Activated naive CD8-positive, alpha-beta T cell (primary cell): ENCODE measurements at regions not wholly inside any gene's neighbourhood (a gene's known extent, or its start where the extent isn't known, plus 50 kb on each side); places are given as distances from the start of the nearest gene placed in this dataset.
"Not testable (repeated sequence)": the region's sequence is repeated elsewhere in the genome, so short reads cannot be mapped to it uniquely, and the experiment has no call there.

Source experiments
- H3K27ac Mint-ChIP-seq: one replicate; pipeline ENCODE4 v1.8.0; 2021; ENCODE audit warnings: mixed read lengths
- H3K27me3 Mint-ChIP-seq: one replicate; pipeline ENCODE4 v1.8.0; 2021; ENCODE audit warnings: mixed read lengths
- H3K36me3 Mint-ChIP-seq: one replicate; pipeline ENCODE4 v1.8.0; 2021; ENCODE audit warnings: mixed read lengths
- H3K4me1 Mint-ChIP-seq: one replicate; pipeline ENCODE4 v1.8.0; 2021; ENCODE audit warnings: low read depth, mixed read lengths
- H3K4me3 Mint-ChIP-seq: one replicate; pipeline ENCODE4 v1.8.0; 2021; ENCODE audit warnings: mild to moderate bottlenecking, mixed read lengths
- H3K9me3 Mint-ChIP-seq: one replicate; pipeline ENCODE4 v1.8.0; 2021; ENCODE audit warnings: low read depth, mixed read lengths

- Mint-ChIP-seq H3K4me1 (no peaks in the 10 kb centered on the region), H3K9me3 (peaks cover 15% of the 10 kb centered on the region), H3K27ac (no peak overlapping the region), H3K4me3 (no peak overlapping the region), H3K27me3 (no peaks in the 10 kb centered on the region), H3K36me3 (no peaks in the 10 kb centered on the region)
Measured at GRCh38 chr13:90933097-90933826, 414.2 kb upstream of the MIR17HG start.

GRCh38 chr13:90934741-90935140, 412.7 kb upstream of the MIR17HG start:
- no peaks in the 10 kb centered on the region for H3K36me3 Mint-ChIP-seq
- H3K27me3 Mint-ChIP-seq, result no peaks in the 10 kb centered on the region
- no peaks in the 10 kb centered on the region for H3K4me1 Mint-ChIP-seq
- no peak overlapping the region for H3K4me3 Mint-ChIP-seq
- H3K9me3 Mint-ChIP-seq, result peaks cover 10% of the 10 kb centered on the region
- H3K27ac Mint-ChIP-seq, result no peak overlapping the region

DNA sequence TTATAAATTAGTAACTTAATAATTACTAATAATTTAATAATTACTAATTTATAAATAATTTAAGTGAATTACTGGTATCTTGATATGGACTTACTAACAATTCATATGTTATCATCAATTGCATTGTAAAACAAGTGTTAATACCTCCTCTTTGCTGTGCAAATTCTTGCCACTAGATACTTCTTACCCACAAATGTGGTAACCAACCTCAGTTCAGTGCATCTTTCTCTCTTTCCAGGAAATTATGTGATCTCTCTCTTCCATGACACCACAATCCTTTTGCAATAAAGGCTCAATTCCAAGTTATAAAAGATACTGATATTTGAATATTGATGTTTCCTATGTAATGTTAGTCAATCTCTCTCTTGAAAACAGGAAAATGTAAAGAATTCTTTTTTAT, 408.6 kb upstream of the MIR17HG start:
- Mint-ChIP-seq H3K4me3 (no peak overlapping the region), H3K9me3 (peaks cover 8% of the 10 kb centered on the region), H3K27me3 (no peaks in the 10 kb centered on the region), H3K27ac (no peak overlapping the region), H3K36me3 (no peaks in the 10 kb centered on the region), H3K4me1 (no peaks in the 10 kb centered on the region)

DNA sequence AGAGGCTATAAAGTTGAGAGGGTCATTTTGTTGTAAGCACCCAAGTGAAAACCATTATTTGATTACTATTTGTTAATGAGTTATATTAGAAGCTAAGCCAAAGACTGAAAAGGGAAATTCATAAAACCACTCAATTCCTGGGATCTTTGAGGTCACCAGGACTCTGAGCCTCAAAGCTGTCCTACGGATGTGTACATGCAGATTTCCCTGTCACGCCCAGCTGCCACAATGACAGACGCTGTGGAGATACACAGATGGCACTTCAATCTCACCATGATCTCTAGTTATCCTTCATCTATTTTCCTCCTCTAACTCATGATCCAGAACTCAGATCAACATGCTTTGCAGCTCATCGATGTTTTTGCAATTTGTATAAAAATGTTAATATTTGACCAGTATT, 403.5 kb upstream of the MIR17HG start:
- Mint-ChIP-seq H3K27me3 (no peaks in the 10 kb centered on the region), H3K27ac (no peak overlapping the region), H3K4me3 (no peak overlapping the region), H3K4me1 (no peaks in the 10 kb centered on the region), H3K9me3 (peaks cover 7% of the 10 kb centered on the region), H3K36me3 (no peaks in the 10 kb centered on the region)

DNA sequence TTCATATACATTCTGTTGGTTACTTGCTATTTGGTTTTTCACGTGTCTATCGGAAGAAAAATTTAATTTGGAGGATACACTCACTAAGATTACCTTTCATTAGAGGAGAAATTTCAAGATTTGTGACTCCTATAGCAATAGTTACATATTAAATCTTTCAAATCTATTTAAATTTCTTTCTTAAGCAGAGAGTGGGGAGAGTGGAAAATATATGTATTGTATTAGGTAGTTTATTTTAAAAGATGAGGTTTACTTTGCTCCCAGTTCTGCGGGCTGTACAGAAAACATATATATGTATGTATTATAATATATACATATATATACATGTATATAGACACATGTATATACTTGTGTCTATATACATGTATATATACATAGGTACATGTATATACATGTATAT, 402.3 kb upstream of the MIR17HG start:
- H3K27ac Mint-ChIP-seq, H3K27me3 Mint-ChIP-seq, H3K4me3 Mint-ChIP-seq, H3K4me1 Mint-ChIP-seq, H3K9me3 Mint-ChIP-seq, H3K36me3 Mint-ChIP-seq: not testable (repeated sequence)

DNA sequence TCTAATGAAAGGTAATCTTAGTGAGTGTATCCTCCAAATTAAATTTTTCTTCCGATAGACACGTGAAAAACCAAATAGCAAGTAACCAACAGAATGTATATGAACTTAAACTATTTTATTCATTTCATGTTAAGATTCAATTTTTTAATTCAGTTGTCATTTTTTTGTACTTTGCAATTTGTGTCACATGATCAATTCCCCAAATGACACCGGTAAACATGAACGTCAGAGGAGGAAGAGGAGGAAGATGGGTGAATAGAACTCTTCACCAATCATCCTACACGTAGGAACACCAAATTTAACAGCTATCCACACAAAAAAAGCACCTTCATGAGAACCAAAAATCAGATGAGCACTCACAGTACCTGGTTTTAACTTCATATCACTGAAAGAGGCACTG, 401.4 kb upstream of the MIR17HG start:
- not testable (repeated sequence) for H3K27me3 Mint-ChIP-seq, H3K4me3 Mint-ChIP-seq, H3K27ac Mint-ChIP-seq, H3K36me3 Mint-ChIP-seq, H3K4me1 Mint-ChIP-seq, H3K9me3 Mint-ChIP-seq

DNA sequence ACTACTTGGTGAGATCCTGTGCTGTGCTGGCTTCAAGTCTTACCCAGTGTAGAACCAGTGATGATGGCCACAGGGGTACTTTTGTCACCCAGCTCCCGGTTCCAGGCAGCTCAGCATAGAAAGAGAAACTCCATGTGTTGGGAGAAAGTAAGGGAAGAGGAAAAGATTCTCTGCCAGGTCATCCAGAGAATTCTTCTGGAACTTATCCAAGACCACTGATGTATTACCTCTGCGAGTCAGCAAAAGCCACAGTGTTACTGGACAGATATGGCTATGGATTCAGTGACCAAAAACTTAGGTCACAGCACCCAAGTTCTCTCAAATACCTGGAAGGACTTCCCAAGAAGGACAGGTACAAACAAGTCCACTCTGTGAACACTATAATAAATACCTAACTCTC, 399.5 kb upstream of the MIR17HG start:
- Mint-ChIP-seq H3K27ac (no peak overlapping the region), H3K36me3 (no peaks in the 10 kb centered on the region), H3K9me3 (peaks cover 7% of the 10 kb centered on the region), H3K27me3 (no peaks in the 10 kb centered on the region), H3K4me1 (no peaks in the 10 kb centered on the region), H3K4me3 (no peak overlapping the region)

DNA sequence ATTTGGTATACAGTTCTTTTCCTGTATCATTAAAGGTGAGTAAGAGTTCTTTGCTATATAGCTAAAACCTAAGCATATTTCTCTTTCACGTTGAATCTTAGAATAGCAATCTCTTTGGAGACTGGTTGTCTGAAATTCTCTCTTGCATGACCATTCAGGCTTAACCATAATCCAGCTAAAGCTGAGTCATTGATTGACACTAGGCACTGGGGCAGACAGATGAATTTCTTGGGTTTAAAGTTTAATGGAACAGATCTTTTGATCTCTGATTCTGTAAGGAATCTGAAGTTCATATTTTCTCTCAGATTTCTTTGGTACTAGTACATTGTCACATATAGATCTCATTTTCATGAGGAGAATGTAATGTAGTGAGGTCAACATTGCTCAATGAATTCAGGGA, 397.3 kb upstream of the MIR17HG start:
- Mint-ChIP-seq H3K36me3 (no peaks in the 10 kb centered on the region), H3K27me3 (no peaks in the 10 kb centered on the region), H3K27ac (no peak overlapping the region)

GRCh38 chr13:90951663-90952062, 395.8 kb upstream of the MIR17HG start:
- H3K27ac Mint-ChIP-seq, result no peak overlapping the region
- H3K27me3 Mint-ChIP-seq, result no peaks in the 10 kb centered on the region
- H3K4me1 Mint-ChIP-seq, result no peaks in the 10 kb centered on the region
- no peak overlapping the region for H3K4me3 Mint-ChIP-seq
- peaks cover 11% of the 10 kb centered on the region for H3K9me3 Mint-ChIP-seq
- no peaks in the 10 kb centered on the region for H3K36me3 Mint-ChIP-seq

More for the DNA sequence above, 397.3 kb upstream of the MIR17HG start:
- Mint-ChIP-seq H3K4me1 (no peaks in the 10 kb centered on the region), H3K9me3 (peaks cover 11% of the 10 kb centered on the region), H3K4me3 (no peak overlapping the region)

- peaks cover 11% of the 10 kb centered on the region for H3K9me3 Mint-ChIP-seq
- H3K27ac Mint-ChIP-seq, result no peak overlapping the region
- no peaks in the 10 kb centered on the region for H3K4me1 Mint-ChIP-seq
Measured at GRCh38 chr13:90952326-90952725, 395.2 kb upstream of the MIR17HG start.

DNA sequence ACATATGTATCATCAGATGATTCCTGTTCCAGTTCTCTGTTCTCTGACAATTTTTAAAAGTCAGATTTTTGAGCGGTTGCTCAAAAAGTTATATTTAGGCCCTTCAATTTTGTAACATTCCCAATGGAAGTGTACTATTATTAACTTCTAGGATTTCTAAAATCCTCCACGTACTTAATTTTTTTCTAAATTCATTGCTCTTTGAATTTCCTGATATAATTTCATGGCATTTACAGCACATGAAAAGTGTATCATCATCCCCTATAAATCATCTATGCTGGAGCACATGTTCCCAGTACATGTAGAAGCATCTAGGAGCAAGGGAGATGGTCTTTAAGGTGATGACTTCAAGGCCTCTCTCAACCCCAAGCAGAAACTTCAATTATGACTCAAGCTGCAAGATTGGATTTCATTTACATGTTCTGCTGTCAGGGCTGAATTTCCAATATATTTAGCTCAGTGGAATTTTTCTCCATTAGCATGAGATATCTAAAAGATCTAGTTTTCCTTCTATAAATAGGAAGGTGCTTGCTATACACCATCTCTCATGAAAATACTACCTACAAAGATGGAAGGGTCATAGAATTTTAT, 392.8 kb upstream of the MIR17HG start:
- Mint-ChIP-seq H3K36me3 (no peaks in the 10 kb centered on the region), H3K27me3 (no peaks in the 10 kb centered on the region), H3K9me3 (peaks cover 8% of the 10 kb centered on the region), H3K4me1 (no peaks in the 10 kb centered on the region), H3K4me3 (no peak overlapping the region), H3K27ac (no peak overlapping the region)

More at GRCh38 chr13:90952326-90952725, 395.2 kb upstream of the MIR17HG start:
- Mint-ChIP-seq H3K27me3 (no peaks in the 10 kb centered on the region), H3K4me3 (no peak overlapping the region), H3K36me3 (no peaks in the 10 kb centered on the region)

DNA sequence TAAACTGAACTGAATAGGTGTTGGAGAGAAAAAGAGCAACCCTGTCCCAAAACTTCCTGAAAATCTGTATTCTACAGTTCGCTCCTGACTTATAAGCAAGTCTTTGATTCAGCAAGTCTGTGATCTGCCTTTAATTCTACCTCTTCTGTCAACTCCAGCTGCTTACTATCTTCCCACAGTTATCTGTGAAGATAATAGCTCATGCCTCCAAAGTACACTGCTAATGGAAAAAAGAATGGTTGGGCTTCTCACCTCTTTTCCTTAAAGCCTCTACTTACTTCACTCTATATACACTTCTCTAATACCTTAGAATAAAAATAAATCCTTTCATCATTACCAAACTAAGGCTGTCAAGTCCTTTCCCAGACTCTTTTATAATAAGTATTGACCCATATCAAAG, 391.5 kb upstream of the MIR17HG start:
- Mint-ChIP-seq H3K4me3 (no peak overlapping the region), H3K27ac (no peak overlapping the region), H3K9me3 (peaks cover 4% of the 10 kb centered on the region), H3K27me3 (no peaks in the 10 kb centered on the region), H3K36me3 (no peaks in the 10 kb centered on the region), H3K4me1 (no peaks in the 10 kb centered on the region)

- Mint-ChIP-seq H3K27me3 (no peaks in the 10 kb centered on the region), H3K4me1 (no peaks in the 10 kb centered on the region), H3K36me3 (no peaks in the 10 kb centered on the region), H3K27ac (no peak overlapping the region), H3K9me3 (peaks cover 8% of the 10 kb centered on the region), H3K4me3 (no peak overlapping the region)
Measured at GRCh38 chr13:90958866-90959265, 388.6 kb upstream of the MIR17HG start.

- Mint-ChIP-seq H3K4me3 (no peak overlapping the region), H3K27me3 (no peaks in the 10 kb centered on the region), H3K27ac (no peak overlapping the region), H3K4me1 (no peaks in the 10 kb centered on the region), H3K36me3 (no peaks in the 10 kb centered on the region), H3K9me3 (peaks cover 2% of the 10 kb centered on the region)
Measured at GRCh38 chr13:90968166-90968904, 379.2 kb upstream of the MIR17HG start.

DNA sequence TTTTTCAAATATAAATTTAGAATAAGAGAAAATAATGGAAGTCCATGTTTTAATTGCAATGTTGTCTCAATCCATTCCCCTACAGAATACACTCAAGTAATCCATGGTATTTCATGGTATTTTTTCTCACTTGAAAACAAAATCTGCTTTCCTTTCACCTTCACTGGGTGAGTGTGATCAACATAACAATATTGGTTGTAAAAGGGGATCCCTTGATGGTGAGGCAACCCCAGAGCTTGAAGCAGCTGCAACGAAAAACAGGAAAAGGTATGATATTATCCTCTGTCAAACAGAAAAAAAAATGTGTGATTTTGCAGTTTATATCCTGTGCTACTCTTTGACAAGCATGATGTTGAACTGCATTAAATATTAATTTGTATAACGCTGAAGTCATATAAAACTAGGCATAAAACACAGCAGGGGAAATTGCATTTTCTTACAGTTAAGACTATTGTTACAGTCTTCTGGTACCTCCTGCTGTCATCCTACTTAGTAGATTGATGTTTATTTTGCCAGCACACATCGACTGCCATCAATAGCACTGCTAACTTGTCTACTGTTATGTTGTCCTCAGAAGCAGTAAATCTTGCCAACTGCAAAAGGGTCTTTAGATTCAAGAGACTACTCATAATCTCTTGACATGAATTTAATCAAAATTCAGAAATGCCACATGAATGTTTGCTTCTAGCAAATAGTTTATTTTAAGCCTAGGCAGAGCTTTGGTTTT, 373.1 kb upstream of the MIR17HG start:
- Mint-ChIP-seq H3K4me1 (no peaks in the 10 kb centered on the region), H3K36me3 (no peaks in the 10 kb centered on the region), H3K27me3 (no peaks in the 10 kb centered on the region), H3K4me3 (no peak overlapping the region), H3K27ac (no peak overlapping the region), H3K9me3 (no peaks in the 10 kb centered on the region)
